Skeletal muscle tissue (tissue), 3 donors: ENCODE measurements at regions not wholly inside any gene's neighbourhood (a gene's known extent, or its start where the extent isn't known, plus 50 kb on each side); places are given as distances from the start of the nearest gene placed in this dataset.
"Not testable (repeated sequence)": the region's sequence is repeated elsewhere in the genome, so short reads cannot be mapped to it uniquely, and the experiment has no call there.

ENCODE experiments used
- H3K27ac ChIP-seq: one replicate; pipeline ENCODE4 v1.7.0; 2013; ENCODE audit warnings: mild to moderate bottlenecking, low read depth, low read length, inconsistent platforms
- H3K27me3 ChIP-seq, 3 donors: one replicate each; pipeline ENCODE4 v1.7.0; 2013; ENCODE audit warnings: low read length in 3 of 3; ENCODE audit not compliant: control insufficient read depth in 3 of 3, insufficient read depth in 3 of 3
- H3K36me3 ChIP-seq, 3 donors: one replicate each; pipeline ENCODE4 v1.7.0; 2013; ENCODE audit warnings: low read length in 3 of 3; ENCODE audit not compliant: control insufficient read depth in 3 of 3, insufficient read depth in 3 of 3
- H3K4me1 ChIP-seq, 3 donors: one replicate each; pipeline ENCODE4 v1.7.0; 2013; ENCODE audit warnings: low read length in 3 of 3, mild to moderate bottlenecking in 3 of 3; ENCODE audit not compliant: control insufficient read depth in 3 of 3, insufficient read depth in 3 of 3
- H3K4me3 ChIP-seq, 3 donors: one replicate each; pipeline ENCODE4 v1.7.0; 2013; ENCODE audit warnings: low read length in 3 of 3
- H3K9ac ChIP-seq, 3 donors: one replicate each; pipeline ENCODE4 v1.7.0; 2013; ENCODE audit warnings: low read length in 3 of 3, mild to moderate bottlenecking in 3 of 3, moderate library complexity in 2 of 3, low read depth in 1 of 3
- H3K9me3 ChIP-seq, 3 donors: one replicate each; pipeline ENCODE4 v1.7.0; 2013; ENCODE audit warnings: low read length in 3 of 3; ENCODE audit not compliant: control insufficient read depth in 3 of 3
- donor health status: Osteomylitis.

- Histone ChIP-seq H3K9me3 (no peaks in the 10 kb centered on the region), H3K4me1 (no peaks in the 10 kb centered on the region), H3K9ac (no peak overlapping the region), H3K4me3 (no peak overlapping the region), H3K27me3 (no peaks in the 10 kb centered on the region), H3K27ac (no peak overlapping the region), H3K36me3 (no peaks in the 10 kb centered on the region)
Measured at GRCh38 chr3:150271591-150271960, 136.5 kb upstream of the TSC22D2 start.

- Histone ChIP-seq H3K9ac (no peak overlapping the region), H3K4me3 (no peak overlapping the region), H3K9me3 (no peaks in the 10 kb centered on the region), H3K27ac (no peak overlapping the region), H3K27me3 (no peaks in the 10 kb centered on the region), H3K36me3 (no peaks in the 10 kb centered on the region), H3K4me1 (no peaks in the 10 kb centered on the region)
Measured at GRCh38 chr3:150270883-150271590, 137.1 kb upstream of the TSC22D2 start.

DNA sequence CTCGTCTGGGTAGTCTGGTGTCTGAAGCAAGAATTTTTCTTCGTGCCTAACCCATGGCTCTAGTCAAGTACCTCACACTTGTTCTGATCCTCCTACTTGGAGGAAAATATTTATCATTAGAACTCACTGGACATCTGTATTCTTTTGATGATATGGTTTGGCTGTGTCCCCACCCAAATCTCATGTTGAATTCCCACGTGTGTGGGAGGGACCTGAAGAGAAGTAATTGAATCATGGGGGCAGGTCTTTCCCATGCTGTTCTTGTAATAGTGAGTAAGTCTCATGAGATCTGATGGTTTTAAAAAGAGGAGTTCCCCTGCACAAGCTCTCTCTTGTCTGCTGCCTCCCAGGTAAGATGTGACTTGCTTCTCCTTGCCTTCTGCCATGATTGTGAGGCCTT, 137.7 kb upstream of the TSC22D2 start:
- H3K27me3 ChIP-seq, H3K27ac ChIP-seq, H3K4me3 ChIP-seq, H3K4me1 ChIP-seq, H3K36me3 ChIP-seq, H3K9me3 ChIP-seq, H3K9ac ChIP-seq: not testable (repeated sequence)

DNA sequence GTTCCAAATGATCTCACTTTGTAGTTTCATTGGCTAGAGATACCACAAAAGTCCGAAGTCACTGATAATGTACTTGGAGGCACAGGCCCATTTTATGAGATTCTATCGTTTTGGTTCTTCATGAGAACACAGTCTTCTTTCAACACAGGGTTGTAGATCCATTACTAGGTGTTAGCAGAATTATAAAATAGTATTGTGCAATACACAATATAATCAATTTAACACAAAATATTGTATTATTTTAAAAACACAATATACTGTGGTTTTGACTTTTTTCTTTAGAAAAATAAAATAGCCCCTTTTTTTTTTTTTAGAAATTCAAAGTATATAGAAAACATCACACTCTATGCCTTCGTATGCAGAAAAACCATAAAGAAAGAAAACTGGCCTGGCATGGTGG, 138.6 kb upstream of the TSC22D2 start:
- no peaks in the 10 kb centered on the region for H3K27me3 ChIP-seq
- H3K36me3 ChIP-seq: no peaks in the 10 kb centered on the region
- no peaks in the 10 kb centered on the region for H3K4me1 ChIP-seq
- H3K27ac ChIP-seq: no peak overlapping the region
- H3K4me3 ChIP-seq: no peak overlapping the region
- H3K9me3 ChIP-seq: no peaks in the 10 kb centered on the region
- H3K9ac ChIP-seq: no peak overlapping the region

GRCh38 chr3:150268426-150269391, 139.4 kb upstream of the TSC22D2 start:
- Histone ChIP-seq H3K9me3 (no peaks in the 10 kb centered on the region), H3K27ac (no peak overlapping the region), H3K27me3 (no peaks in the 10 kb centered on the region), H3K4me1 (no peaks in the 10 kb centered on the region), H3K4me3 (no peak overlapping the region), H3K36me3 (no peaks in the 10 kb centered on the region), H3K9ac (no peak overlapping the region)

DNA sequence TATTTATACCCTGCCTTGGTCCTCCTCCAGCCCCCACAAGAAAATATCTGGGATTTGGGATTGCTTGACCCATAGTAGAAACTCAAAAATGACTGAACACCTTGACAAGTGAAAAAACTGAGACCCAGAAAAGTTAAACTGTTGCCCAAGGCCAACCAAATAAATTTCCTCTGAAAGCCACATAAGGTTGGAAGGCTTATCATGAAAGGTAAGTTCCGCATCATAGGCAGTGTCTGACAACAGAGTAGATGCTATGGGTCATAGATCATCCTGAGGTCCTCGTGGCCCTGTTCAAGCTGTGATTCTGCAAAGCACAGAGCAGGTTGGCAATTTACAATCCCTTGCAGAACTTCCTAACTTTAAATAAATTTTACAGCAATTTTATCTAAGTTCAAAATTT, 140.8 kb upstream of the TSC22D2 start:
- H3K9ac ChIP-seq: no peak overlapping the region
- no peaks in the 10 kb centered on the region for H3K36me3 ChIP-seq
- H3K4me3 ChIP-seq: no peak overlapping the region
- no peaks in the 10 kb centered on the region for H3K9me3 ChIP-seq
- H3K27ac ChIP-seq: no peak overlapping the region
- no peaks in the 10 kb centered on the region for H3K4me1 ChIP-seq
- no peaks in the 10 kb centered on the region for H3K27me3 ChIP-seq

- Histone ChIP-seq H3K4me3 (no peak overlapping the region), H3K27me3 (no peaks in the 10 kb centered on the region), H3K4me1 (no peaks in the 10 kb centered on the region), H3K9me3 (no peaks in the 10 kb centered on the region), H3K36me3 (no peaks in the 10 kb centered on the region), H3K27ac (no peak overlapping the region), H3K9ac (no peak overlapping the region)
Measured at GRCh38 chr3:150265305-150265704, 142.8 kb upstream of the TSC22D2 start.

DNA sequence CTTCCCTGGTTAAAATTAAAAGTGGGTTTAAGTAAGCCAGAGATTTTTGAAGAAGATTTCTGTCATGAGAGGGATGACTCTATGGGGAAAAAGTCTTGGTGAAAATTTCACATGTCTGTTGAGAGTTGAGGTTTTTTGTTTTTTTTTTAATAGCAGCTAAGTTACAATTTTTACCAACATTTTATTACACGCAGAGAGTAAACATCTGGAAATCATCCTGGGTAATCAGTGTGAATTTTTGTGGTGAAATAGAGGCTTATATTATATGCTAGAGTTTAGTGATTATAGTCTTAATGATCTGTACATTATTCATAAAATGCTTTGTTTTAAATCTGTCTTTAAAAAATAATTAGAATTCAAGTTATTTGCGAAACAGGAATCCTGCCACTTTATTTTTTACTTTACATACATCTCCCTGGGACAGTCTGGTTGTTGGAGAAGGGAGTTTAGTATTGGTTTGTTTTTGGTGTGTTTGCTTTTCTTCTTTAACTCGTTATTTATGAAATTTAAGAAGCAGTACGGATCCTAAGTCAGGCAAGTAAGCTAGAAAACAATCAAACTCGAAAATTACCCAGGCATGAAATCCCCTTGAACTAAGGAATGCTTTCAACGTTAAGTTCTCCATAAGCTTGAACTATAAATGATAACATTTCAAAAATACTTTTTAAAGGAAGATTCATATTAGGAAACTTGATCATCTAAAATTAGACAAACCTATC, 143.4 kb upstream of the TSC22D2 start:
- H3K27ac ChIP-seq: no peak overlapping the region
- no peaks in the 10 kb centered on the region for H3K36me3 ChIP-seq
- no peaks in the 10 kb centered on the region for H3K4me1 ChIP-seq
- H3K9ac ChIP-seq: no peak overlapping the region
- H3K9me3 ChIP-seq: no peaks in the 10 kb centered on the region
- no peak overlapping the region for H3K4me3 ChIP-seq
- H3K27me3 ChIP-seq: no peaks in the 10 kb centered on the region

DNA sequence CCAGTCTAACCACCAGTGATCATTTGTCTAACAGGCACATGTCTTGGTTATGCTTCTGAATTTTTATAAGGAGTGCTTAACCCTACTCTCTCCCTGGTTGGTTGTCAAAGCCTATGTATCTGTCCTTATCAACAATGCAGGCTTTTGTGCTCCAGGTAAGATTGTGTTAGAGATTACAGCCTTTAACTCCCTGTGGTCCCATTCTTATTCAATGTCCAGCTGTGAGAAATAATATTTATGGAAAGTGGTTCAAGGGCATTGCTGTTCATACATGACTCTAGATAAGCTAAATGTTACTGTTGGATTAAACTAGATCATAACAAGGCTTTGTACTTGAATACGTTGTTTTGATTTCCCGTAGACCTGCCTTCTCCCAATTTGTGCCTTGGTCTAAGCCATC, 146.1 kb upstream of the TSC22D2 start:
- H3K9ac ChIP-seq: no peak overlapping the region
- H3K9me3 ChIP-seq: no peaks in the 10 kb centered on the region
- no peak overlapping the region for H3K4me3 ChIP-seq
- no peaks in the 10 kb centered on the region for H3K27me3 ChIP-seq
- no peaks in the 10 kb centered on the region for H3K36me3 ChIP-seq
- no peak overlapping the region for H3K27ac ChIP-seq
- H3K4me1 ChIP-seq: no peaks in the 10 kb centered on the region

GRCh38 chr3:150261418-150261817, 146.7 kb upstream of the TSC22D2 start:
- Histone ChIP-seq H3K27ac (no peak overlapping the region), H3K27me3 (no peaks in the 10 kb centered on the region), H3K36me3 (no peaks in the 10 kb centered on the region), H3K9me3 (no peaks in the 10 kb centered on the region), H3K4me3 (no peak overlapping the region), H3K9ac (no peak overlapping the region), H3K4me1 (no peaks in the 10 kb centered on the region)
